Lung microvascular endothelial cell (primary cell): ENCODE measurements at regions not wholly inside any gene's neighbourhood (a gene's known extent, or its start where the extent isn't known, plus 50 kb on each side); places are given as distances from the start of the nearest gene placed in this dataset.
"Not testable (repeated sequence)": the region's sequence is repeated elsewhere in the genome, so short reads cannot be mapped to it uniquely, and the experiment has no call there.

Experiments
- DNase-seq, 2 donors: peaks; one replicate each; pipeline versions ENCODE4 v3.0.0 to v3.0.0-alpha.2; 2010; ENCODE audit warnings: low read depth in 2 of 2

- no peak for DNase-seq
Measured at GRCh38 chr11:130672911-130673310, 224.5 kb downstream of the ADAMTS15 start.

- DNase-seq, result peak in 1 of 2 donors; percentile 14
Measured at GRCh38 chr11:130673698-130674097, 225.3 kb downstream of the ADAMTS15 start.

GRCh38 chr11:130674686-130675308 lies 226.4 kb downstream of the ADAMTS15 start:
- no peak for DNase-seq

GRCh38 chr11:130675371-130675821 lies 227.0 kb downstream of the ADAMTS15 start:
- DNase-seq, result no peak

- DNase-seq, result no peak
Measured at GRCh38 chr11:130675917-130676316, 227.5 kb downstream of the ADAMTS15 start.

GRCh38 chr11:130677486-130678153 lies 229.2 kb downstream of the ADAMTS15 start:
- peak in 1 of 2 donors; percentile 33 for DNase-seq

GRCh38 chr11:130679247-130679646 lies 230.8 kb downstream of the ADAMTS15 start:
- no peak for DNase-seq

GRCh38 chr11:130682471-130682870 lies 233.8 kb downstream of the SNX19 start:
- DNase-seq, result not testable (repeated sequence)

- DNase-seq, result no peak
Measured at GRCh38 chr11:130689222-130689908, 226.9 kb downstream of the SNX19 start.

- no peak for DNase-seq
Measured at GRCh38 chr11:130691581-130691980, 224.7 kb downstream of the SNX19 start.

GRCh38 chr11:130692220-130692619 lies 224.1 kb downstream of the SNX19 start:
- no peak for DNase-seq

GRCh38 chr11:130693543-130693942 lies 222.7 kb downstream of the SNX19 start:
- no peak for DNase-seq

- DNase-seq, result no peak
Measured at GRCh38 chr11:130694488-130695045, 221.7 kb downstream of the SNX19 start.

GRCh38 chr11:130698174-130698573 lies 218.1 kb downstream of the SNX19 start:
- no peak for DNase-seq

- no peak for DNase-seq
Measured at GRCh38 chr11:130699561-130699960, 216.7 kb downstream of the SNX19 start.

- DNase-seq, result no peak
Measured at GRCh38 chr11:130700092-130700491, 216.2 kb downstream of the SNX19 start.

GRCh38 chr11:130703489-130704190 lies 212.6 kb downstream of the SNX19 start:
- no peak for DNase-seq

- no peak for DNase-seq
Measured at GRCh38 chr11:130705670-130706421, 210.4 kb downstream of the SNX19 start.

- no peak for DNase-seq
Measured at GRCh38 chr11:130706572-130706971, 209.7 kb downstream of the SNX19 start.

- no peak for DNase-seq
Measured at GRCh38 chr11:130707217-130707616, 209.1 kb downstream of the SNX19 start.

GRCh38 chr11:130709531-130709930 lies 206.7 kb downstream of the SNX19 start:
- DNase-seq, result no peak
